Skeletal muscle cell (primary cell): ENCODE measurements at regions not wholly inside any gene's neighbourhood (a gene's known extent, or its start where the extent isn't known, plus 50 kb on each side); places are given as distances from the start of the nearest gene placed in this dataset.

Experiments
- DNase-seq: peaks from one replicate; pipeline ENCODE4 v3.0.0-alpha.2; 2010; ENCODE audit warnings: low read depth
- H3K4me3 ChIP-seq: 2 replicates; pipeline ENCODE4 v1.5.1; 2011; ENCODE audit warnings: low read depth, mild to moderate bottlenecking, control low read depth, low read length, moderate library complexity

- DNase-seq: no peak
Measured at GRCh38 chrX:34868633-34869032, 74.0 kb upstream of the FAM47B start.

GRCh38 chrX:34873500-34874225, 68.9 kb upstream of the FAM47B start:
- peak; percentile 48 for DNase-seq
- H3K4me3 ChIP-seq: no peak overlapping the region

More at GRCh38 chrX:34868633-34869032, 74.0 kb upstream of the FAM47B start:
- H3K4me3 ChIP-seq: no peak overlapping the region

GRCh38 chrX:34874763-34875162, 67.8 kb upstream of the FAM47B start:
- H3K4me3 ChIP-seq: no peak overlapping the region
- DNase-seq: no peak

DNA sequence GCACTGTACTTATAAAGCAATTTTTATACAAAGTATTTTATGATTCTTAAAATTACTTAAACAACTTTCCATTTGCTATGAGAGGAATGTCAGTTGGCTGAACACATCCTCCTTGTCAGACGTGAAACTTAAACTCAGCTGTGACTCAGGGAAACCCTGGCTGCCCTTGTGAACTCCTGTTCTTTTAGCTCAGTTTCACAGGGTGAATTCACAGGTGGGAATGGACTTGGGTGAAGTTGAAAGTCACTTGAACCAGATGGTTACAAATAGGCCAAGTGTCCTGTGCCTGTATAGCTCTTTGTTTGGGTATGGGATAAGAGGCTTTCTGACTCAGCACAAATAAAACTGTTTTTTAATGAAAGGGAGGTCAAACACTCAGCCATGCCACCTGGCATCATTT, 67.4 kb upstream of the FAM47B start:
- DNase-seq: peak; percentile 67
- H3K4me3 ChIP-seq: no peak overlapping the region

GRCh38 chrX:34877436-34877835, 65.2 kb upstream of the FAM47B start:
- no peak overlapping the region for H3K4me3 ChIP-seq
- DNase-seq: peak; percentile 47

- no peak overlapping the region for H3K4me3 ChIP-seq
- no peak for DNase-seq
Measured at GRCh38 chrX:34879346-34879745, 63.2 kb upstream of the FAM47B start.

DNA sequence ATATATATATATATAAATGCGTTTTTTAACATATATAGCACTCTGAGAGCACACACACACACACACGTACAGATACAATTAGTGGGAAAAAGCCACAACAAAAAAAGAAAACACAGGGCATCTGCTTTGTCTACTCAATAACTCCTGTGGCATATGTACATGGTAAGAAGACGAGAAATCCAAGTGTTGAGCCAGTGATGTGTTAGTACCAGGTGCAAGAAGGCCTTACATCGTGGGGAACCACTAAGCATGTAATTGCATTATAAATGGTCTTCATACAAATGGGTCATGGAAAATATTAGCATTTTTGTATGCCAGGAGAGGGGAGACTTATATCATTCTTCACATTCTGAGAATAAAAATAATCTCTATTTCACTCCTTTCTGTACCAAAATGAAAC, 62.7 kb upstream of the FAM47B start:
- H3K4me3 ChIP-seq: no peak overlapping the region
- DNase-seq: no peak

DNA sequence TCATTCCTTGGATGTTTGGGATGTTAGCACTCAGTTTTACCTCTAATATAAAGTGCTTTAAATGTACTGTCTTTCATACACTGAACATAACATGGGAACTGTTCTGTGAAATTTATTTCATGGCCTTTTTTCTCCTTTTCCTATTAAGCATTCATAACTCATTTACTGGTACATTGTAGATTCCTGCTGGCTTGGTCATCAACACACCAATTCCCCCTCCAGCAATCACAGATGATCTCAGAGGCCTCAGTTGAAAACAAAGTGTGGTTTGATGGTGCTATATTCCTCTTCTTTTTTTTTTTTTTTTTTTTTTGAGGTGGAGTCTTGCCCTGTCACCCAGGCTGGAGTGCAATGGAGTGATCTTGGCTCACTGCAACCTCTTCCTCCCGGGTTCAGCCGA, 61.9 kb upstream of the FAM47B start:
- no peak for DNase-seq
- no peak overlapping the region for H3K4me3 ChIP-seq

DNA sequence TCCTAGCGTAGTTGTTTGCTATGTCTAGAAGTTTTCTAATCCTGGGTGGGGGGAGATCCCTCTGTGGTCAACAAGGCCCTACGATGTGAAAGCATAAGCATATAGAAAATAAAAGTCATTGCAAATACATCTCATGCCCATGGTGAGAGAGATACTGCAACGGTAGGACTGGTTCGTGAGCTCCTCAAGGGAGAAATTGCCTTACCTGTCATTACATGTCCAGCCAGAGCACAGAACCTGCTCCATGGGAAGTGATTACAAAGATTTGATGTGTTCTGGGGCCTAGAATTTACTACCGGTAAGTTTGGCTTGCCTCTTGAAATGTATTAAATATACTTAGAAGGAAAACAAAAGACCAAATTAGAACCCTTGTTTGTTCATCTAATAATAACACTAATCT, 60.9 kb upstream of the FAM47B start:
- H3K4me3 ChIP-seq: no peak overlapping the region
- DNase-seq: no peak

DNA sequence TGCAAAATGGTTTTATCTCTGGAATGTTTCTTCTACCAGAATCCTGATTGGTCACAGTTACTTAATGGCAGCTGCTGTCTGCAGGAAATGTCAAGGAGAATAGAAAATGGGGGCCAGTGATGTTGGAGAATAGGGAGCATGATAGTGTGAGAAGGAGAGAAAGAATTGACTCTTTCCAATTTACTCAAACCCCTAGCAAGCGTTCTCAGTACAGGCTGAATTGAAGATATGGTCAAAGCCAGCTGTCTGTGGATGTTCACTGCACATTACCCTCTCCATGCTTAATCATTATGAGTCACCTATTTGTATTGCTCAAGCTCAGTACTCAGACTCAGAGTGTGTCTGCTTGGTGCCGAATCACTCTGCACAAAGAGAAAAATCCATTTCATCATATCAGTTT, 57.8 kb upstream of the FAM47B start:
- DNase-seq: peak; percentile 73
- no peak overlapping the region for H3K4me3 ChIP-seq

GRCh38 chrX:34886011-34886410, 56.6 kb upstream of the FAM47B start:
- no peak overlapping the region for H3K4me3 ChIP-seq
- no peak for DNase-seq

GRCh38 chrX:34891391-34891790, 51.2 kb upstream of the FAM47B start:
- H3K4me3 ChIP-seq: no peak overlapping the region
- DNase-seq: no peak
